ENCODE measurements at regions not wholly inside any gene's neighbourhood (a gene's known extent, or its start where the extent isn't known, plus 50 kb on each side); places are given as distances from the start of the nearest gene placed in this dataset.

- DNase-seq (ENCODE audit: low spot score) = peak; percentile 78
These were observed 363.0 kb downstream of the SETD4 start for GRCh38 chr21:35697321-35697808.

- no peak for DNase-seq (ENCODE audit: low spot score)
These were observed 363.7 kb downstream of the SETD4 start for GRCh38 chr21:35696644-35697043.

GRCh38 chr21:35692311-35692710 lies 368.0 kb downstream of the SETD4 start:
- DNase-seq (ENCODE audit: low spot score) = no peak

- no peak for DNase-seq (ENCODE audit: low spot score)
These were observed 369.9 kb downstream of the SETD4 start for GRCh38 chr21:35690436-35690835.

GRCh38 chr21:35686156-35686555 lies 374.2 kb downstream of the SETD4 start:
- DNase-seq (ENCODE audit: low spot score) = no peak

- no peak for DNase-seq (ENCODE audit: low spot score)
These were observed 376.5 kb downstream of the SETD4 start for GRCh38 chr21:35683664-35684304.

GRCh38 chr21:35682904-35683549 lies 377.3 kb downstream of the SETD4 start:
- DNase-seq (ENCODE audit: low spot score) = no peak

GRCh38 chr21:35681946-35682345 lies 378.4 kb downstream of the SETD4 start:
- no peak for DNase-seq (ENCODE audit: low spot score)

GRCh38 chr21:35679076-35679475 lies 381.2 kb downstream of the SETD4 start:
- DNase-seq (ENCODE audit: low spot score) = no peak

- no peak for DNase-seq (ENCODE audit: low spot score)
These were observed 381.9 kb downstream of the SETD4 start for GRCh38 chr21:35678393-35678792.

GRCh38 chr21:35677298-35677841 lies 383.0 kb downstream of the SETD4 start:
- DNase-seq (ENCODE audit: low spot score) = no peak

- no peak for DNase-seq (ENCODE audit: low spot score)
These were observed 385.3 kb downstream of the SETD4 start for GRCh38 chr21:35674895-35675470.

GRCh38 chr21:35674091-35674671 lies 386.1 kb downstream of the SETD4 start:
- no peak for DNase-seq (ENCODE audit: low spot score)

- no peak for DNase-seq (ENCODE audit: low spot score)
These were observed 388.0 kb downstream of the SETD4 start for GRCh38 chr21:35672313-35672712.

- DNase-seq (ENCODE audit: low spot score) = no peak
These were observed 395.6 kb downstream of the SETD4 start for GRCh38 chr21:35664683-35665082.

- DNase-seq (ENCODE audit: low spot score) = no peak
These were observed 396.3 kb downstream of the SETD4 start for GRCh38 chr21:35663856-35664606.

- DNase-seq (ENCODE audit: low spot score) = peak; percentile 23
These were observed 402.1 kb downstream of the SETD4 start for GRCh38 chr21:35658242-35658641.

GRCh38 chr21:35652872-35653271 lies 407.5 kb downstream of the SETD4 start:
- DNase-seq (ENCODE audit: low spot score) = no peak

GRCh38 chr21:35652196-35652595 lies 408.1 kb downstream of the SETD4 start:
- DNase-seq (ENCODE audit: low spot score) = no peak

GRCh38 chr21:35651196-35651595 lies 409.1 kb downstream of the SETD4 start:
- DNase-seq (ENCODE audit: low spot score) = no peak

GRCh38 chr21:35649186-35649585 lies 411.1 kb downstream of the SETD4 start:
- DNase-seq (ENCODE audit: low spot score) = peak; percentile 27

- DNase-seq (ENCODE audit: low spot score) = no peak
These were observed 411.8 kb downstream of the SETD4 start for GRCh38 chr21:35648512-35648911.
